ENCODE measurements at regions not wholly inside any gene's neighbourhood (a gene's known extent, or its start where the extent isn't known, plus 50 kb on each side); places are given as distances from the start of the nearest gene placed in this dataset.
"Not testable (repeated sequence)": the region's sequence is repeated elsewhere in the genome, so short reads cannot be mapped to it uniquely, and the experiment has no call there.

- no peak overlapping the region for H2AFZ ChIP-seq (ENCODE audit: low read length, unreplicated experiment)
- no peaks in the 10 kb centered on the region for H3K36me3 ChIP-seq (ENCODE audit: insufficient read depth, low read length)
- no peak overlapping the region for H3K4me3 ChIP-seq (ENCODE audit: low read depth, low read length)
- peaks cover 52% of the 10 kb centered on the region for H3K27me3 ChIP-seq (ENCODE audit: insufficient read depth, low read length)
- H3K4me1 ChIP-seq (ENCODE audit: control insufficient read depth, insufficient read depth, low read length, unreplicated experiment), result no peaks in the 10 kb centered on the region
- no peaks in the 10 kb centered on the region for H3K79me2 ChIP-seq (ENCODE audit: control insufficient read depth, insufficient read depth, low read length, unreplicated experiment)
- H3K27ac ChIP-seq (ENCODE audit: low read depth, low read length), result no peak overlapping the region
These were observed 170.0 kb upstream of the ZNF184 start for GRCh38 chr6:27642744-27643456.

- H3K4me3 ChIP-seq (ENCODE audit: low read depth, low read length); H3K79me2 ChIP-seq (ENCODE audit: control insufficient read depth, insufficient read depth, low read length, unreplicated experiment); H2AFZ ChIP-seq (ENCODE audit: low read length, unreplicated experiment); H3K27ac ChIP-seq (ENCODE audit: low read depth, low read length); H3K4me1 ChIP-seq (ENCODE audit: control insufficient read depth, insufficient read depth, low read length, unreplicated experiment); H3K36me3 ChIP-seq (ENCODE audit: insufficient read depth, low read length): not testable (repeated sequence)
- H3K27me3 ChIP-seq (ENCODE audit: insufficient read depth, low read length), result peaks cover 40% of the 10 kb centered on the region
These were observed 163.0 kb upstream of the ZNF184 start for GRCh38 chr6:27635886-27636285.

DNA sequence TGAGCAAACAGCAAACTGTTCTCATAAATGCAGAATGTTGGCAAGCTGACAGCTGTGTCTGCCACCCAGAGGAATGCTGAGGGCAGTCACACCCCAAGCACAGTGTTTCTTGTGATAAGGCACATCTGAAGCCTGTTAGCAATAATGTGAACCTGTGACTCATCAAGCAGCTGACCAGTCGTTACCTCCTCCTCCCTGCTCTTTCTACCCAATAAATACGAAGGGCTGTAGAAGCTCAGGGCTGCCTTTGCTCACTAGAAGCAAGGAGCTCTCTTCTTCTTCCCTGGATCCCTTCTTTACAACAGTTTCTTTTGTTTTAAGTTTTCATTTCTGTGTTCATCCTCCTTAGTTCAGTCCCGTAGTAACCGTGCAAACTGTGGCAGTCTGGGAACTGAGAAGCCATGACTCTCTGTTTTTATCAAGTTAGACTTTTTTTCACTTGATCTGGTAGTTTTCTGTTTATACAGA, 160.3 kb upstream of the ZNF184 start:
- H3K36me3 ChIP-seq (ENCODE audit: insufficient read depth, low read length); H3K4me3 ChIP-seq (ENCODE audit: low read depth, low read length); H3K79me2 ChIP-seq (ENCODE audit: control insufficient read depth, insufficient read depth, low read length, unreplicated experiment); H2AFZ ChIP-seq (ENCODE audit: low read length, unreplicated experiment); H3K27ac ChIP-seq (ENCODE audit: low read depth, low read length); H3K4me1 ChIP-seq (ENCODE audit: control insufficient read depth, insufficient read depth, low read length, unreplicated experiment): not testable (repeated sequence)
- peaks cover 27% of the 10 kb centered on the region for H3K27me3 ChIP-seq (ENCODE audit: insufficient read depth, low read length)

- no peaks in the 10 kb centered on the region for H3K4me1 ChIP-seq (ENCODE audit: control insufficient read depth, insufficient read depth, low read length, unreplicated experiment)
- H3K36me3 ChIP-seq (ENCODE audit: insufficient read depth, low read length), result no peaks in the 10 kb centered on the region
- no peak overlapping the region for H3K27ac ChIP-seq (ENCODE audit: low read depth, low read length)
- H3K4me3 ChIP-seq (ENCODE audit: low read depth, low read length), result peak overlapping the region; percentile 86
- H3K79me2 ChIP-seq (ENCODE audit: control insufficient read depth, insufficient read depth, low read length, unreplicated experiment), result no peaks in the 10 kb centered on the region
- no peak overlapping the region for H2AFZ ChIP-seq (ENCODE audit: low read length, unreplicated experiment)
- H3K27me3 ChIP-seq (ENCODE audit: insufficient read depth, low read length), result peaks cover 25% of the 10 kb centered on the region
These were observed 158.7 kb upstream of the ZNF184 start for GRCh38 chr6:27631609-27631916.

DNA sequence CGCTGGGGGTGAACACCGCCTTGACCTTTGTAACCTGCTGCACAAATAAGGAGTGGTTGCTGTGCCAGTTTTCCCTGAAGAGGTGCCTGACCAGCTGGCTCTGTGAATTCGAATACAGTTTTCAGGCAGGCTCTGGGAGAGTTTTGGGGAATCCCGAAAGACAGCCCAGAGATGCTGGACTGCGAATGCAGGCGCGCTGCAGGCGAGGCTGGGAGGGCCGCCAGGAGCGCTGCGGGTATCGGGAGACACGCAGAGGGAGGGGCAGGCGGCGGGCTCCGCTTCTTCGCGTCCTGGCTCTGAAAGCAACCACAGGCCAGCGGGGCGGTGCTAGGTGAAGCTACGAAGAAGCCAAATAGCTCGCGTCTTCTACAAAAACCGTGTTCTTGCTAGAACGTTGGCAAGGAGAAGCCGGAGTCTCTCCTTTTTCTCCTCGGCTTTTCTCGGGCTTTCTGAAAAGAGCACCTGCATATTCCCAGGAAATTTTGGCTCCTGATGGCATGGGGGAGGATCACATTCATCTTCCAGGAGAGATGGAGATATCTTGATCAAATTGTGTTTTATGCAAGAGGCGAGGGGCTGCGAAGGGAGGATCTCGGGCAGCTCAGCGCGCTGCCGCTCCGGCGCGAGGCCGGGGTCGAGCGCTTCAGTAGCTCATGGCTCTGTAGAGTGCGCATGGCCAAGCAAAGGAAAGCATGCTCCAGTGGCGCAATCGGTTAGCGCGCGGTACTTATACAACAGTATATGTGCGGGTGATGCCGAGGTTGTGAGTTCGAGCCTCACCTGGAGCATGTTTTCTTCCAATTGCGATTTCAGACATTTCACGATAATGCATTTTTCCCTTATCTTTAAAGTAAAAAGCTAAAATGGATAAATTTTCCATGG, 158.1 kb upstream of the ZNF184 start:
- Histone ChIP-seq H3K79me2 (ENCODE audit: control insufficient read depth, insufficient read depth, low read length, unreplicated experiment) (no peaks in the 10 kb centered on the region), H3K27me3 (ENCODE audit: insufficient read depth, low read length) (peaks cover 19% of the 10 kb centered on the region), H3K36me3 (ENCODE audit: insufficient read depth, low read length) (no peaks in the 10 kb centered on the region), H3K4me1 (ENCODE audit: control insufficient read depth, insufficient read depth, low read length, unreplicated experiment) (no peaks in the 10 kb centered on the region), H3K4me3 (ENCODE audit: low read depth, low read length) (peak overlapping the region; percentile 86), H3K27ac (ENCODE audit: low read depth, low read length) (no peak overlapping the region), H2AFZ (ENCODE audit: low read length, unreplicated experiment) (peak overlapping the region; percentile 82)

- Histone ChIP-seq H2AFZ (ENCODE audit: low read length, unreplicated experiment) (no peak overlapping the region), H3K4me3 (ENCODE audit: low read depth, low read length) (no peak overlapping the region), H3K36me3 (ENCODE audit: insufficient read depth, low read length) (no peaks in the 10 kb centered on the region), H3K79me2 (ENCODE audit: control insufficient read depth, insufficient read depth, low read length, unreplicated experiment) (no peaks in the 10 kb centered on the region), H3K27me3 (ENCODE audit: insufficient read depth, low read length) (peaks cover 44% of the 10 kb centered on the region), H3K4me1 (ENCODE audit: control insufficient read depth, insufficient read depth, low read length, unreplicated experiment) (no peaks in the 10 kb centered on the region), H3K27ac (ENCODE audit: low read depth, low read length) (no peak overlapping the region)
These were observed 151.9 kb upstream of the ZNF184 start for GRCh38 chr6:27624694-27625262.

DNA sequence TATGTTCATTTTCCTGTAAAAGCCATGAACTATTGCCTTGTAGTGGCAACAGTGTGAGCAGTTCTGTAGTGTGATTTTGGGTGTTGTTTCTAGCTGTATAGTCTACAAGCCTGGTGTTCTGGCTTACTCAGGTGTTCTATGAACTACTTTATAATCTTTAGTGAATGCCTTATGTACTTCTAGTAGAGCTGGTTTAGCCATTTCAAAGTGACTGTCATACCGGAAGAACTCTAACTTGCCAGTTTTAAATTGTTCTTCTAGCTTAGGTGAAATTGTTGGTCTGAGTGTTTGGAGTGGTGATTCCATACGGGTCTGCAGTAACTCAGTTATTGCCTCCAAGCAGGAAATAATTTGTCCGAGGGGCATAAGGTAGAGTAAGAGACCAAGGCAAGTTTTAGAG, 150.2 kb upstream of the ZNF184 start:
- Histone ChIP-seq H3K27me3 (ENCODE audit: insufficient read depth, low read length) (peaks cover 44% of the 10 kb centered on the region), H2AFZ (ENCODE audit: low read length, unreplicated experiment) (no peak overlapping the region), H3K4me3 (ENCODE audit: low read depth, low read length) (no peak overlapping the region), H3K4me1 (ENCODE audit: control insufficient read depth, insufficient read depth, low read length, unreplicated experiment) (no peaks in the 10 kb centered on the region), H3K79me2 (ENCODE audit: control insufficient read depth, insufficient read depth, low read length, unreplicated experiment) (no peaks in the 10 kb centered on the region), H3K36me3 (ENCODE audit: insufficient read depth, low read length) (no peaks in the 10 kb centered on the region), H3K27ac (ENCODE audit: low read depth, low read length) (no peak overlapping the region)

DNA sequence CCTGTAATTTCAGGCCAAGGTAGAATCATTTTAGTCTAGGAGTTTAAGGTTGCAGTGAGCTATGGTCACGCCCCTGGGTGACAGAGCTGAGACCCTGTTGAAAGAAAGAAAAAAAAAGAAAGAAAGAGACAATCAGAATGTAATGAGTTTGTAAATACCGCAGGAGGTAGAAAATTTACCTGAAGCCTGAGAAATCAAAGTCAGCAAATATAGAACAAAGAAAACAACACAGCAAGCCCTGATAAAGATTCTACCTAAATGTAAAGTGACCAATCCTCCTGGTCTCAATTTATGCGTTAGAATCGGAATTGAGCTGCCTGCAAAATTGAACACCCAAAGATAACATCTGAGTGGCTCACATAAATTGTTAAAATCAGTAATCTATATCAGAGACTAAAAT, 146.5 kb upstream of the ZNF184 start:
- H3K4me1 ChIP-seq (ENCODE audit: control insufficient read depth, insufficient read depth, low read length, unreplicated experiment), result no peaks in the 10 kb centered on the region
- peaks cover 33% of the 10 kb centered on the region for H3K27me3 ChIP-seq (ENCODE audit: insufficient read depth, low read length)
- no peak overlapping the region for H3K27ac ChIP-seq (ENCODE audit: low read depth, low read length)
- H3K79me2 ChIP-seq (ENCODE audit: control insufficient read depth, insufficient read depth, low read length, unreplicated experiment), result no peaks in the 10 kb centered on the region
- no peak overlapping the region for H3K4me3 ChIP-seq (ENCODE audit: low read depth, low read length)
- no peak overlapping the region for H2AFZ ChIP-seq (ENCODE audit: low read length, unreplicated experiment)
- H3K36me3 ChIP-seq (ENCODE audit: insufficient read depth, low read length), result no peaks in the 10 kb centered on the region

DNA sequence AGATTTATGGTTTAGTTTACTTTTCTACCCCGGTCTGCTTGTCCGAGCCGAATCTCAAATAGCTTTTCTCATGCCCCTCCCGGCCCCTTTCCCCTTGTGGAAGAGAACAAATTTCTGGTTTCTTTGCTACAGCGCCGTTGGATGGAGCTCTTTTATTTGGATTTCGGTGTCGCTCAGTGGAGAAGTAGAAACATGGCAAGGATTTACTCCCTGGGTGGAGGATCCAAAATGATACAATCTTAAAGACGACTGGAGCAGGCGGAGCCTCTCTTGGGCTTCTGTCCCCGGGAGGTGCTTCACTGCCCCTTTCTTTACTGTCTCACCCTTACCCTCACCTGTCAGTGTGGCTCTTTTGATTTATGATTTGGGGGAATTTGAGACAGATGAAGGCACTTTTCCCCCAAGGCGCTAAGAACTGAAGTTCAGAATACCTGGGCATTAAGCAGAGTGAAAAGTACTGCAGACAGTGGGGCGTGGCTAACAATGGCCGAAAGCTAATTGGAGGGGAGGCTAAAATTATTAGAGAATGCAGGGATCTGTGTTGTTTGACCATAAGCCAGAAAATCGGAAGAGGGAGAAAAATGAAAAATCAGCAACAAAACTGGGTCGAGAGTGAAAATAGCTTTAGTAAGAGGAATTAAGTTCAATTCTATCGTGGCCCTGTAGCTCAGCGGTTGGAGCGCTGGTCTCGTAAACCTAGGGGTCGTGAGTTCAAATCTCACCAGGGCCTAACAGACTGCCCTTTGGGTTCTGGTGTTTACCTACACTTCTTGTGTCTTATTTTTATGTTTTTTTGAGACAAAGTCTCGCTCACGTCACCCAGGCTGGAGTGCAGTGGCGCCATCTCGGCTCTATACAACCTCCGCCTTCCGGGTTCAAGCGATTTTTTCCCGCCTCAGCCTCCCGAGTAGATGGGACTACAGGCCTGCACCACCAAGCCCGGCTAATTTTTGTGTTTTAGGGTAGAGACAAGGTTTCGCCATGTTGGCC, 145.1 kb upstream of the ZNF184 start:
- Histone ChIP-seq H2AFZ (ENCODE audit: low read length, unreplicated experiment) (peak overlapping the region; percentile 79), H3K4me1 (ENCODE audit: control insufficient read depth, insufficient read depth, low read length, unreplicated experiment) (no peaks in the 10 kb centered on the region), H3K27me3 (ENCODE audit: insufficient read depth, low read length) (peaks cover 26% of the 10 kb centered on the region), H3K36me3 (ENCODE audit: insufficient read depth, low read length) (no peaks in the 10 kb centered on the region), H3K4me3 (ENCODE audit: low read depth, low read length) (peak overlapping the region; percentile 82), H3K27ac (ENCODE audit: low read depth, low read length) (no peak overlapping the region), H3K79me2 (ENCODE audit: control insufficient read depth, insufficient read depth, low read length, unreplicated experiment) (no peaks in the 10 kb centered on the region)

- Histone ChIP-seq H3K27ac (ENCODE audit: low read depth, low read length) (no peak overlapping the region), H3K79me2 (ENCODE audit: control insufficient read depth, insufficient read depth, low read length, unreplicated experiment) (no peaks in the 10 kb centered on the region), H2AFZ (ENCODE audit: low read length, unreplicated experiment) (peak overlapping the region; percentile 46), H3K4me1 (ENCODE audit: control insufficient read depth, insufficient read depth, low read length, unreplicated experiment) (no peaks in the 10 kb centered on the region), H3K36me3 (ENCODE audit: insufficient read depth, low read length) (no peaks in the 10 kb centered on the region), H3K27me3 (ENCODE audit: insufficient read depth, low read length) (peaks cover 24% of the 10 kb centered on the region), H3K4me3 (ENCODE audit: low read depth, low read length) (peak overlapping the region; percentile 82)
These were observed 144.3 kb upstream of the ZNF184 start for GRCh38 chr6:27617046-27617687.
